ENCODE measurements at regions not wholly inside any gene's neighbourhood (a gene's known extent, or its start where the extent isn't known, plus 50 kb on each side); places are given as distances from the start of the nearest gene placed in this dataset.
"Not testable (repeated sequence)": the region's sequence is repeated elsewhere in the genome, so short reads cannot be mapped to it uniquely, and the experiment has no call there.

- DNase-seq (ENCODE audit: low spot score) = no peak
Observed at GRCh38 chr22:48313175-48313830, 1514.4 kb downstream of the BRD1 start.

GRCh38 chr22:48310740-48311139 is 1516.9 kb downstream of the BRD1 start:
- DNase-seq (ENCODE audit: low spot score) = no peak

GRCh38 chr22:48310289-48310688 is 1517.4 kb downstream of the BRD1 start:
- DNase-seq (ENCODE audit: low spot score) = no peak

- no peak for DNase-seq (ENCODE audit: low spot score)
Observed at GRCh38 chr22:48309836-48310235, 1517.8 kb downstream of the BRD1 start.

GRCh38 chr22:48309115-48309705 is 1518.5 kb downstream of the BRD1 start:
- no peak for DNase-seq (ENCODE audit: low spot score)

GRCh38 chr22:48307931-48308330 is 1519.7 kb downstream of the BRD1 start:
- no peak for DNase-seq (ENCODE audit: low spot score)

- no peak for DNase-seq (ENCODE audit: low spot score)
Observed at GRCh38 chr22:48306785-48307510, 1520.7 kb downstream of the BRD1 start.

- DNase-seq (ENCODE audit: low spot score) = no peak
Observed at GRCh38 chr22:48306284-48306683, 1521.4 kb downstream of the BRD1 start.

GRCh38 chr22:48305726-48306235 is 1521.9 kb downstream of the BRD1 start:
- DNase-seq (ENCODE audit: low spot score) = no peak

GRCh38 chr22:48303369-48303725 is 1524.3 kb downstream of the BRD1 start:
- no peak for DNase-seq (ENCODE audit: low spot score)

GRCh38 chr22:48302657-48303368 is 1524.9 kb downstream of the BRD1 start:
- DNase-seq (ENCODE audit: low spot score) = peak; percentile 14

- DNase-seq (ENCODE audit: low spot score) = no peak
Observed at GRCh38 chr22:48301908-48302307, 1525.8 kb downstream of the BRD1 start.

GRCh38 chr22:48301421-48301820 is 1526.3 kb downstream of the BRD1 start:
- no peak for DNase-seq (ENCODE audit: low spot score)

- no peak for DNase-seq (ENCODE audit: low spot score)
Observed at GRCh38 chr22:48300877-48301276, 1526.8 kb downstream of the BRD1 start.

GRCh38 chr22:48299801-48300200 is 1527.9 kb downstream of the BRD1 start:
- no peak for DNase-seq (ENCODE audit: low spot score)

- DNase-seq (ENCODE audit: low spot score) = no peak
Observed at GRCh38 chr22:48299124-48299523, 1528.5 kb downstream of the BRD1 start.

GRCh38 chr22:48297296-48297695 is 1530.4 kb downstream of the BRD1 start:
- no peak for DNase-seq (ENCODE audit: low spot score)

GRCh38 chr22:48289954-48290353 is 1527.5 kb downstream of the TBC1D22A start:
- not testable (repeated sequence) for DNase-seq (ENCODE audit: low spot score)

GRCh38 chr22:48288376-48288940 is 1526.0 kb downstream of the TBC1D22A start:
- no peak for DNase-seq (ENCODE audit: low spot score)

GRCh38 chr22:48287031-48287430 is 1524.6 kb downstream of the TBC1D22A start:
- no peak for DNase-seq (ENCODE audit: low spot score)

GRCh38 chr22:48284671-48285070 is 1522.2 kb downstream of the TBC1D22A start:
- no peak for DNase-seq (ENCODE audit: low spot score)

- DNase-seq (ENCODE audit: low spot score) = no peak
Observed at GRCh38 chr22:48282804-48283203, 1520.4 kb downstream of the TBC1D22A start.

Data from HT-29 (cell line).